Brain microvascular endothelial cell (primary cell): ENCODE measurements at regions not wholly inside any gene's neighbourhood (a gene's known extent, or its start where the extent isn't known, plus 50 kb on each side); places are given as distances from the start of the nearest gene placed in this dataset.

Experiments
- DNase-seq: peaks from one replicate; pipeline ENCODE4 v3.0.0-alpha.2; 2020
- H3K27ac ChIP-seq: fragments of 250-450 bp; sonication (Bioruptor Pico); 2 replicates; pipeline ENCODE4 v1.5.1; 2020; ENCODE audit warnings: mild to moderate bottlenecking, moderate library complexity
- H3K27me3 ChIP-seq: fragments of 250-450 bp; sonication (Bioruptor Pico); replicated peaks from 2 replicates; pipeline ENCODE4 v1.5.1; 2020; ENCODE audit warnings: mild to moderate bottlenecking
- H3K36me3 ChIP-seq: fragments of 250-450 bp; sonication (Bioruptor Pico); replicated peaks from 2 replicates; pipeline ENCODE4 v1.5.1; 2020; ENCODE audit warnings: mild to moderate bottlenecking
- H3K4me3 ChIP-seq: 2 replicates; pipeline ENCODE4 v1.5.1; 2011; ENCODE audit warnings: low read depth, mild to moderate bottlenecking, control low read depth, low read length, moderate library complexity
- CTCF ChIP-seq: IDR thresholded peaks from 2 replicates; pipeline ENCODE4 v1.5.1; 2011; ENCODE audit warnings: low read depth, mild to moderate bottlenecking, moderate library complexity, low read length, control low read depth, inconsistent platforms; ENCODE audit errors: missing control alignments
- in situ Hi-C: cut with HindIII; loops from 2 replicates; pipeline ENCODE4 v1.10.0; 2017; ENCODE audit warnings: low sequenced_read_pairs, low pct_ligation_motif_present

- H3K27me3 ChIP-seq: no peaks in the 10 kb centered on the region
- in situ Hi-C loops: no loop called here
- TF ChIP-seq CTCF: no peak
- DNase-seq: no peak
- no peak overlapping the region for H3K27ac ChIP-seq
- H3K36me3 ChIP-seq: no peaks in the 10 kb centered on the region
- H3K4me3 ChIP-seq: no peak overlapping the region
Observed at GRCh38 chr18:29326214-29326613, 1149.3 kb upstream of the CDH2 start.

- no peaks in the 10 kb centered on the region for H3K36me3 ChIP-seq
- H3K4me3 ChIP-seq: no peak overlapping the region
- H3K27me3 ChIP-seq: no peaks in the 10 kb centered on the region
- in situ Hi-C loops: no loop called here
- DNase-seq: no peak
- H3K27ac ChIP-seq: no peak overlapping the region
- no peak for TF ChIP-seq CTCF
Observed at GRCh38 chr18:29321561-29321960, 1144.6 kb upstream of the CDH2 start.

DNA sequence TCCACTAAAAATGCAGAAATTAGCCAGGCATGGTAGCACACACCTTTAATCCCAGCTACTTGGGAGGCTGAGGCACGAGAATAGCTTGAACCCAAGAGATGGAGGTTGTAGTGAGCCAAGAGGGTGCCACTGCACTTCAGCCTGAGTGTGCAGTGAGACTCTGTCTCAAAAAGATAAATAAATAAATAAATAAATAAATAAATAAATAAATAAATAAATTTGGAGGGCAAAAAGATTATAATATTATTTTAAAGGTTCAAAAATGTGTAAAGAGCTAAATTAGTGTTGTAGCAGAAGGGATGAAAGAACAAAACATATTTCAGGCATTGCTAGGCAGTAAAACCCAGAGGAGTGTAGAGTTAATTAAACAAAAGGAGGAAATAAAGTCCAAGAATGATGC, 1136.4 kb upstream of the CDH2 start:
- Histone ChIP-seq H3K4me3 (no peak overlapping the region), H3K36me3 (no peaks in the 10 kb centered on the region), H3K27me3 (no peaks in the 10 kb centered on the region), H3K27ac (no peak overlapping the region)
- no peak for DNase-seq
- in situ Hi-C loops: no loop called here
- TF ChIP-seq CTCF: no peak

- in situ Hi-C loops: no loop called here
- Histone ChIP-seq H3K4me3 (no peak overlapping the region), H3K36me3 (no peaks in the 10 kb centered on the region), H3K27me3 (no peaks in the 10 kb centered on the region), H3K27ac (no peak overlapping the region)
- no peak for DNase-seq
- no peak for TF ChIP-seq CTCF
Observed at GRCh38 chr18:29311580-29311979, 1134.7 kb upstream of the CDH2 start.

GRCh38 chr18:29309366-29309765, 1132.4 kb upstream of the CDH2 start:
- DNase-seq: no peak
- H3K4me3 ChIP-seq: no peak overlapping the region
- no peak for TF ChIP-seq CTCF
- no peak overlapping the region for H3K27ac ChIP-seq
- in situ Hi-C loops: no loop called here
- no peaks in the 10 kb centered on the region for H3K27me3 ChIP-seq
- H3K36me3 ChIP-seq: no peaks in the 10 kb centered on the region

- Histone ChIP-seq H3K27me3 (no peaks in the 10 kb centered on the region), H3K27ac (no peak overlapping the region), H3K4me3 (no peak overlapping the region), H3K36me3 (no peaks in the 10 kb centered on the region)
- in situ Hi-C loops: no loop called here
- TF ChIP-seq CTCF: no peak
- no peak for DNase-seq
Observed at GRCh38 chr18:29307982-29308381, 1131.1 kb upstream of the CDH2 start.
